ENCODE measurements at regions not wholly inside any gene's neighbourhood (a gene's known extent, or its start where the extent isn't known, plus 50 kb on each side); places are given as distances from the start of the nearest gene placed in this dataset.
A peak's percentile ranks its signal among the peaks of the same experiment; 100 is the strongest.
"Not testable (repeated sequence)": the region's sequence is repeated elsewhere in the genome, so short reads cannot be mapped to it uniquely, and the experiment has no call there.

- no peaks in the 10 kb centered on the region for H3K27me3 ChIP-seq (ENCODE audit: control insufficient read depth in 4 of 4, insufficient read depth in 4 of 4, low read length in 3 of 4)
- H3K9ac ChIP-seq (ENCODE audit: low read depth in 1 of 2, low read length in 2 of 2) = no peak overlapping the region
- no peaks in the 10 kb centered on the region for H3K36me3 ChIP-seq (ENCODE audit: control insufficient read depth in 4 of 4, insufficient read depth in 3 of 4, low read depth in 1 of 4, low read length in 3 of 4)
- WGBS = 40% methylated on average over 3 of the region's 3 CpGs
- H3K9me3 ChIP-seq (ENCODE audit: control insufficient read depth in 4 of 4, low read length in 3 of 4) = no peaks in the 10 kb centered on the region
- TF ChIP-seq YY1 (IDR thresholded peaks at IDR 0.05) (no peak), SP1 (IDR thresholded peaks at IDR 0.05) (peak; percentile 28), RAD21 (IDR thresholded peaks at IDR 0.05) (peak in 1 of 2 donors; percentile 39), FOXA2 (IDR thresholded peaks at IDR 0.05) (no peak), NR2F2 (IDR thresholded peaks at IDR 0.05) (peak; percentile 69), HNF4A (conservative IDR thresholded peaks at IDR 0.05) (peak; percentile 22 to 33), RXRA (IDR thresholded peaks at IDR 0.05) (peak in 1 of 2 donors; percentile 7)
- peaks cover 0 to 3% (median 0%) of the 10 kb centered on the region in 4 donors for H3K4me1 ChIP-seq (ENCODE audit: control insufficient read depth in 4 of 4, insufficient read depth in 4 of 4, low read length in 3 of 4)
- H3K4me3 ChIP-seq (ENCODE audit: low read depth in 1 of 3, low read length in 3 of 3) = no peak overlapping the region
- no peak overlapping the region for H3K27ac ChIP-seq (ENCODE audit: low read depth in 1 of 2, low read length in 2 of 2)
- no peak for DNase-seq (ENCODE audit: low spot score)
Observed at GRCh38 chr1:94658221-94658620, 116.7 kb upstream of the F3 start.

- H3K4me3 ChIP-seq (ENCODE audit: low read depth in 1 of 3, low read length in 3 of 3); H3K4me1 ChIP-seq (ENCODE audit: control insufficient read depth in 4 of 4, insufficient read depth in 4 of 4, low read length in 3 of 4); H3K27ac ChIP-seq (ENCODE audit: low read depth in 1 of 2, low read length in 2 of 2); H3K27me3 ChIP-seq (ENCODE audit: control insufficient read depth in 4 of 4, insufficient read depth in 4 of 4, low read length in 3 of 4); H3K9me3 ChIP-seq (ENCODE audit: control insufficient read depth in 4 of 4, low read length in 3 of 4); H3K36me3 ChIP-seq (ENCODE audit: control insufficient read depth in 4 of 4, insufficient read depth in 3 of 4, low read depth in 1 of 4, low read length in 3 of 4); H3K9ac ChIP-seq (ENCODE audit: low read depth in 1 of 2, low read length in 2 of 2); DNase-seq (ENCODE audit: low spot score): not testable (repeated sequence)
- peak; percentile 18 for TF ChIP-seq ATF3 (IDR thresholded peaks at IDR 0.05)
- 52% methylated on average over 4 of the region's 4 CpGs for WGBS
Observed at GRCh38 chr1:94657776-94658175, 116.2 kb upstream of the F3 start.

- H3K27ac ChIP-seq (ENCODE audit: low read depth in 1 of 2, low read length in 2 of 2) = no peak overlapping the region
- no peaks in the 10 kb centered on the region for H3K9me3 ChIP-seq (ENCODE audit: control insufficient read depth in 4 of 4, low read length in 3 of 4)
- H3K9ac ChIP-seq (ENCODE audit: low read depth in 1 of 2, low read length in 2 of 2) = no peak overlapping the region
- H3K4me3 ChIP-seq (ENCODE audit: low read depth in 1 of 3, low read length in 3 of 3) = no peak overlapping the region
- no peaks in the 10 kb centered on the region for H3K36me3 ChIP-seq (ENCODE audit: control insufficient read depth in 4 of 4, insufficient read depth in 3 of 4, low read depth in 1 of 4, low read length in 3 of 4)
- no peaks in the 10 kb centered on the region for H3K27me3 ChIP-seq (ENCODE audit: control insufficient read depth in 4 of 4, insufficient read depth in 4 of 4, low read length in 3 of 4)
- TF ChIP-seq ZBTB33 (IDR thresholded peaks at IDR 0.05) (no peak), FOXA2 (IDR thresholded peaks at IDR 0.05) (no peak), YY1 (IDR thresholded peaks at IDR 0.05) (no peak), JUND (IDR thresholded peaks at IDR 0.05) (no peak), TAF1 (conservative IDR thresholded peaks at IDR 0.05) (no peak), MAX (IDR thresholded peaks at IDR 0.05) (no peak), FOXA1 (IDR thresholded peaks at IDR 0.05) (no peak), GABPA (IDR thresholded peaks at IDR 0.05 in 1 of 2, conservative IDR thresholded peaks at IDR 0.05 in 1 of 2) (no peak), HNF4G (IDR thresholded peaks at IDR 0.05) (no peak), RAD21 (IDR thresholded peaks at IDR 0.05) (no peak), SP1 (IDR thresholded peaks at IDR 0.05) (no peak), EGR1 (IDR thresholded peaks at IDR 0.05; ENCODE audit: low read depth in 2 of 2) (no peak), HNF4A (conservative IDR thresholded peaks at IDR 0.05) (no peak), ATF3 (IDR thresholded peaks at IDR 0.05) (no peak), NR2F2 (IDR thresholded peaks at IDR 0.05) (no peak), REST (IDR thresholded peaks at IDR 0.05) (no peak), CTCF (IDR thresholded peaks at IDR 0.05; ENCODE audit: low read depth, low read length, missing input control) (no peak), RXRA (IDR thresholded peaks at IDR 0.05) (no peak)
- peaks cover 0 to 3% (median 0%) of the 10 kb centered on the region in 4 donors for H3K4me1 ChIP-seq (ENCODE audit: control insufficient read depth in 4 of 4, insufficient read depth in 4 of 4, low read length in 3 of 4)
- 96% methylated on average over 2 of the region's 2 CpGs for WGBS
- DNase-seq (ENCODE audit: low spot score) = no peak
Observed at GRCh38 chr1:94656967-94657366, 115.4 kb upstream of the F3 start.

Measured in liver (tissue), 8 donors.